Fibroblast of lung (primary cell): ENCODE measurements at regions not wholly inside any gene's neighbourhood (a gene's known extent, or its start where the extent isn't known, plus 50 kb on each side); places are given as distances from the start of the nearest gene placed in this dataset.

ENCODE experiments used
- EZH2 ChIP-seq: IDR thresholded peaks from 2 replicates; pipeline ENCODE4 v1.5.1; 2012; ENCODE audit warnings: low read length, control low read depth, mild to moderate bottlenecking; ENCODE audit errors: missing control alignments
- TF ChIP-seq, protein P1 (sequence below), 2 donors: IDR thresholded peaks in 1 of 2; conservative IDR thresholded peaks in 1 of 2; 1 replicate in 1 of 2; 2 replicates in 1 of 2; pipeline ENCODE4 v1.5.1; 2011 to 2012; ENCODE audit warnings: low read length in 2 of 2, control low read depth in 1 of 2, inconsistent platforms in 1 of 2, low read depth in 1 of 2, mild to moderate bottlenecking in 1 of 2

GRCh38 chr21:31489726-31490125 is 145.7 kb upstream of the TIAM1 start:
- TF ChIP-seq EZH2, result no peak
- TF ChIP-seq, protein P1, sequence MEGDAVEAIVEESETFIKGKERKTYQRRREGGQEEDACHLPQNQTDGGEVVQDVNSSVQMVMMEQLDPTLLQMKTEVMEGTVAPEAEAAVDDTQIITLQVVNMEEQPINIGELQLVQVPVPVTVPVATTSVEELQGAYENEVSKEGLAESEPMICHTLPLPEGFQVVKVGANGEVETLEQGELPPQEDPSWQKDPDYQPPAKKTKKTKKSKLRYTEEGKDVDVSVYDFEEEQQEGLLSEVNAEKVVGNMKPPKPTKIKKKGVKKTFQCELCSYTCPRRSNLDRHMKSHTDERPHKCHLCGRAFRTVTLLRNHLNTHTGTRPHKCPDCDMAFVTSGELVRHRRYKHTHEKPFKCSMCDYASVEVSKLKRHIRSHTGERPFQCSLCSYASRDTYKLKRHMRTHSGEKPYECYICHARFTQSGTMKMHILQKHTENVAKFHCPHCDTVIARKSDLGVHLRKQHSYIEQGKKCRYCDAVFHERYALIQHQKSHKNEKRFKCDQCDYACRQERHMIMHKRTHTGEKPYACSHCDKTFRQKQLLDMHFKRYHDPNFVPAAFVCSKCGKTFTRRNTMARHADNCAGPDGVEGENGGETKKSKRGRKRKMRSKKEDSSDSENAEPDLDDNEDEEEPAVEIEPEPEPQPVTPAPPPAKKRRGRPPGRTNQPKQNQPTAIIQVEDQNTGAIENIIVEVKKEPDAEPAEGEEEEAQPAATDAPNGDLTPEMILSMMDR (conservative IDR thresholded peaks at IDR 0.05 in 1 of 2, IDR thresholded peaks at IDR 0.05 in 1 of 2; ENCODE audit: low read depth in 1 of 2, low read length in 2 of 2), result no peak
